ENCODE measurements at regions not wholly inside any gene's neighbourhood (a gene's known extent, or its start where the extent isn't known, plus 50 kb on each side); places are given as distances from the start of the nearest gene placed in this dataset.

DNA sequence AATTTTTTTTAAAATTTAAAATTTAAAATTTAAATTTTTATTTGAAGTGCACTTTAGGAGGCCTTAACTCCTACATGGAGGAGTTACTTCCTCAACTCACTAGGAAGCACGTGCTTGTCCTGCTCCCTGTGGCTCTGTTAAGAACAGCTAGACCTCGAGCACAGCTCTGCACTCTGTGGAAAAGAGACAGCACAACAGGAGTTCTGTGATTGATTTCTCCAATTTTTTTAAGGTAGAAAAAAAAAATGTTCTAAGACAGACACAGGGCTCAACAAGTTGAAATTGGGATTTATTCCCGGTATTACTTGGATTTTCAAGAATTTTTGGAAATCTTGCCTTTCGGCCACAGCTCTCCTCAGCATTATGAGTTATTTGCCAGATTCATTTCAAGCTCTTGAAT lies 356.6 kb upstream of the LYPLAL1 start:
- DNase-seq (ENCODE audit: low read depth in 3 of 3): no peak

DNA sequence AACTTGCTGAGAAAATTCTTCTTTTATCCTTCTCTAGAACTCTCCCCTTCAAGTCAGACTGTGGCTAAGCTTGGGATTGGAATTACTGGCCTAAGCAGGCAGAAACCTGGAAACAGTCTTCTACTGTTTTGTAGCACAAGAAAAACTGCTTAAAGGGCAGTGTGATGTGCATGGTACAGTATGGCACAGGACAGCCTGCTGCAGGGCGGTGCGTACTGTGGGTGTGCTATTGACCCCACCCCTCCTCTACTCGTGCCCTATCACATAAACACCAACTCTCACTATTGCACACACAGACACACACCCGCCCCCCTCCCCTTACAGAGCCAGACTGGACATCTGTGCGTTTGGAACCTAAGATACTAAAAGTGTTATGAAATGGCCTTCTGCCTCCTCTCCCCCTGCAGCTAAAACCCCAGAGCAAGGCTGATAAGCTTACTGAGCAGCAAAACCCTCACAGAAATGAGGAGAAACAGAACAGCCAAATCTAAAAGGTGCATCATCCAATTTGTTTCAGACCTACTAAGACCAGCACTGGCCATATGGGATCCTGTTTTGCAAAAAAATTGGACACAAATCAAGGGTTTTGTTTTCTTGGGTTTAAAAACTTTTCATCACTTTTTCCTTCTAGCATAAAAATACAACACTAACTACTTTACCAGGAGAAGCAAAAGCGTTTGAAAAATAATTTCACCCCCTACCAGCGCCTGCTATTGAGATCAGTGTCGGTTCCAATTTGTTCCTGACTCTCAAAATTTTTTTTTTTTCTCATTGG lies 355.8 kb upstream of the LYPLAL1 start:
- no peak for DNase-seq (ENCODE audit: low read depth in 3 of 3)

DNA sequence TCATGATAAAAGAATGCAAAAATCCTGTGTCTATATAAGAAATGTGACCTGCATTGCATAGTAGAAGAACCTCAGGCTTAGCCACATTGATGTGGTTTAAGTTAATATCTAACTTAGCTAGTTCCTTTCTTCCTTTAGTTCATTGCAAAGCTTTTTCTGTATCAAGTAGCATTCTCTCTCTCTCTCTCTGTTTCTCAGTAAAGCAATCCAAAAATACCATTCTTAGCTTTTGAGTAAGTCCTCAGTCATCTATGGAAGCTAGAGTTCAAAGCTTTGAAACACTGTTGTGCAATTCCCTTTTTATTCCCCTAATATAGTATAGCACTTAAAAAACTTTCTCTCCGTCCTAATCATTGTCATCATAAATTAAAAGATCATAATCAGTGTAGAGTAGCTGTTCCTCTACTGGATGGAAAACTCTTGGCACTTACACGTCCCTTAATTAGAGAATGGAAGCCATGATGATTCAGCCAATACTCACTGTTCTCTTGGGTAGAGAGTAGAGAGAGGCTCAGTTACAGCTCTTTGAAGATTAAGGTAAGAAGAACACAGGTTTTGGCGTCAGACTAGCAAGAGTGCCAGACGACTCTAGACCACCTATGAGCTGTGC lies 350.3 kb upstream of the LYPLAL1 start:
- no peak for DNase-seq (ENCODE audit: low read depth in 3 of 3)

DNA sequence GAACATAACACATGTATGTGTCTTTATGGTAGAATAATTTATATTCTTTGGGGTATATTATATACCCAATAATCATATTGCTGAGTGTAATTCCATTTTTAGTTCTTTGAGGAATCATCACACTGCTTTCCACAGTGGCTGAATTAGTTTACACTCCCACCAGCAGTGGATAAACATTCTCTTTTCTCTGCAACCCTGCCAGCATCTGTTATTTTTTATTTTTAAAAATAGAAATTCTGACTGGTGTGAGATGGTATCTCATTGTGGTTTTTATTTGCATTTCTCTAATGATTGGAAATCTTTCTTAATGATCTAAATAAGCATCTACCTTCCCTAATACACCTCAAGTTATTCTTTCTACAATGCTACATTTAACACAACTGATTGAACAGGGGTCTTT lies 346.2 kb upstream of the LYPLAL1 start:
- DNase-seq (ENCODE audit: low read depth in 3 of 3): no peak

DNA sequence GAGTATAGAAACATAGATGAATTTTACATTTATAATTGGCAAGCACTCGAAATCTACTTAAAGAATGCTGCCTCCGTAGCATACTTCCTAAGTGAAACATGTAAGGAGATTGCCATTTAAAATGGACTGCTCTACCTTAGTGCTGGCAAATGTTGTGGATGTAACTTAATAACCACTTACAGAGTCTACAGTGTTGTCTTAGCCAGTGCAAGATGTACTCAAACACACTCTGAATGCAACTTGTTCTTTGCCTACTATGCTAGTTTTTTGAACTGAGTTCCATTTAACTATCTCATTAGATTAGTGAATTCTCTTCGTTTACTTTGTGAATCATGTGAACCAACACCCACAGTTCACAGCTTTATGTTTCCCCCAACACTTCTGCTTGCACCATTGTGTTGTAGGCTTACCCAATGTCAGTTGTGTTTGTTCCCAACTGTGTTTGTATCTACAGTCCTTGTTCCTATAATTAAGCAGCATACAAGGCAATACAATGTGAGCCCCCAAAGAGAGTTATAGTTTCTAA lies 345.5 kb upstream of the LYPLAL1 start:
- DNase-seq (ENCODE audit: low read depth in 3 of 3): no peak

DNA sequence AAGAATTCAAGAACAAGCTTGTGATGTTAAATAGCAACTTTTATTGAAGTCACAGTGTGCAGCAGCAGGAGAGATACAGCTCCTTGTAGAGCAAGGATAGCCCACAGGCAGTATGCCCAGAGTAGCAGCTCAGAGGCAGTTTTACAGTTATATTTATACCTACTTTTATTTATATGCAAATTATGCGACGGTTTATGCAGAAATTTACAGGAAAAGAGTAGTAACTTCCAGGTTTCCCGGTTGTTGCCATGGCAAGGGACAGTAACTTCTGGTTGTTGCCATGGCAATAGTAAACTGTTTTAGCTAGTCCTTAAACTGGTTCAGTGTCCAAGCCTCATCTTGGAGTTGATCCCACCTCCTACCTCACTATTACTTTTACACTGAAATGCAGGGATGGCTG lies 344.6 kb upstream of the LYPLAL1 start:
- DNase-seq (ENCODE audit: low read depth in 3 of 3): no peak

DNA sequence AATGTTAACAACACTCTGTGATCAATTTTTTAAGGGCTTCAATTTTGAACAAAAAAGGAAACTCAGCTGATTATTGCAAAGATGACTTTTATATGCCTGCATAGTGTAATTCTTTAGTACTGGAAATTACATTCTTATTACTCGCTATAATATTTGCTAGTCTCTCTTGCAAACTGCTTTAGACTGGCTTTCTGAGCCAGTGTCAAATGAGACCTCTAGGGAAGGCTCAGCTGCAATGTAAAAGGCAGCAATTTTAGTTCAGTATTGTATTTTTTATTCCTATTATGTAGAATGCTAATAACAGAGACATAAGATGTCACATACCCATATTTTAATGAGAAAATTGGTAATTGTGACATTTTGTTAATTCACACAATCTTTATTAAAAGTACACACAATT lies 338.1 kb upstream of the LYPLAL1 start:
- DNase-seq (ENCODE audit: low read depth in 3 of 3): no peak

DNA sequence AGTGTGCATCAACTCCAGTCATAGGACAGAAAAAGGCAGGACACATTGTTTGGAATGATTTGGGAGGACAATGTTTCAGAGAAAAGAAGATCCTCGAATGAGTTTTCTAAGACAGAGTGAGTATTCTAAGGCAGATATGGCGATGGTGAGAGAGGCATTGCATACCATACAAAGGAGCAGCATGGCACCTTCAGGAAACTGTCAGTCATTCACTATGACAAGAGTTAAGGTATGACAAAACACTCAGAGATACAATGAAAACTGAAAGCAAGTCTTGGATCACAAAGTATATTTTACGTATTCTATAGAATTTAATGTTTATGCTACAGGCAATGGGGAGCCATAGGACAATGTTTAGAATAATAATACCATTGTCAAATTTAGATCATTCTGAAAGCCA lies 337.4 kb upstream of the LYPLAL1 start:
- no peak for DNase-seq (ENCODE audit: low read depth in 3 of 3)

DNA sequence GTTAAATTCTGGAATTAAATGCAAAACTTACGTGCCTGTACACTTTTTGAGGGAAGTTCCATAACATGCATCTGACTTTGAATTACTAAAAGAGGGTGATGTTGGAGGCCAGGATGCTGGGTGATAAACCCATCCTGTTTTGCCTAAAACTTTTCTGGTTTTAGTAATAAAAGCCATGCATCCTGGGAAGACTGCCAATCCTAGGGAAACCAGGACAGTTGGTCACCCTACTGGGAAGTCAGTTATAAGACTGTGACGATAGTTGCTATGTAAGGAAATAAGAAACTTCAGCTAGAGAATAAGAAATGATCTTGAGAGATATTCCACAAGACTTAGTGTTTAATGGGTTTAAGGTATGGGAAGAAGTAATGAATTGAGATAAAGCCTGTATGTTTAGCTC lies 336.6 kb upstream of the LYPLAL1 start:
- DNase-seq (ENCODE audit: low read depth in 3 of 3): no peak

DNA sequence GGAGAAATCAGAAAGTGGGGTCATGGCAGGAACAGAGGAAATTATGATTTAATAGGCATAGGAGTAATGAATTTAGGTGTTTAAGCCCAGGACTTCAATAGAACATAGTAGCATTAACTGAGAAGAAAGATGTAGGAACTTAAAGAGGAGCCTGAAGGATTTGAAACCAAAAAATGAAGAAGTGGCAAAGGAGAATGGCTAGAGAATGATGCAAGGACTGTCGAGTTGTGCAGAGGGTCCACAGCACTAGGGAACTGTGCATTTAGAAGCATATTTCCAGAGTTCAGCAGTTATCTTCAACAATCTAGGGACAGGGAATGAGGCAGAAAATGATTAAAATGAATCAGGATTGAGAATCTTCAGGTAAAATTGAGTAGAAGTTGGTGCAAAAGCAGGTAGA lies 328.1 kb upstream of the LYPLAL1 start:
- no peak for DNase-seq (ENCODE audit: low read depth in 3 of 3)

DNA sequence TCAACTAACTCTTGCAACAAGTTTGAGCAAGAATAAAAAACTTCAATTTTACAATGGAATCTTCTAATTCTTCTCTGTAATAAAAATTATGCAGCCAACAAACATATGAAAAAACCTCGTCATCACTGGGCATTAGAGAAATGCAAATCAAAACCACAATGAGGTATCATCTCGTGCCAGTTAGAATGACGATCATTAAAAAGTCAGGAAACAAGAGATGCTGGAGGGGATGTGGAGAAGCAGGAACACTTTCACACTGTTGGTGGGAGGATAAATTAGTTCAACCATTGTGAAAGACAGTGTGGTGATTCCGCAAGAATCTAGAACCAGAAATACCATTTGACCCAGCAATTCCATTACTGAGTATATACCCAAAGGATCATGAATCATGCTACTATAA lies 327.5 kb upstream of the LYPLAL1 start:
- no peak for DNase-seq (ENCODE audit: low read depth in 3 of 3)

DNA sequence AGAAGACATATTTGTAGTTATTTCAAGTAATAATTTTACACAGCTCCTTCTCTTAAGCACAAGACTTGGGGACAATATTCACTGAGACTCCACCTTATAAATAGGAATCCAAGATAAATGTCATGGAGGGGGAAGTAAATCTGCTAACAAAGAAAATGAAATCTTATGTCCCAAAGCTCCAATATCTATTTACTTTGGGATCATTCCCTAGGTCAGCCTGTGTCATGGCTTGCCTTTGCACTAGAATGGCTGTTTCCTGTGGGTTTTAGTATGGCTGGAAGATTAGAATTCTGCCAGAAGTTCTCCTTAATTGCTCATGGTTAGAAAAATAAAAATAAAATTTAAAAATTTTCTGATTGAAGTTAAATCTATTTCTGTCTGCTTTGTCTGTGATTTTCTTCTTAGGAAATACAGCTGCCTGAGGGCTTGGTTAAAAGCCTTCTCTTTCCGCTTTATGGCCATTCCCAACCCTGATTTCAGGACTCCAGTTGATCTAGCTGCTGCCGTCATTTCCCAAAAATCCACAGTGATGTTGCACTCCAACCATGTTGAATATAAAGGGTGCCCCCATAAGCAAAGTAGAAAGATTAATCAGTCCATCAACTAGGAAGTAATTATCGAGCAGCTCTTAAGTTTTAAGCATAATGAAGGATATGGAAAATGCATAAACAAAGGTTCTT lies 326.4 kb upstream of the LYPLAL1 start:
- no peak for DNase-seq (ENCODE audit: low read depth in 3 of 3)

DNA sequence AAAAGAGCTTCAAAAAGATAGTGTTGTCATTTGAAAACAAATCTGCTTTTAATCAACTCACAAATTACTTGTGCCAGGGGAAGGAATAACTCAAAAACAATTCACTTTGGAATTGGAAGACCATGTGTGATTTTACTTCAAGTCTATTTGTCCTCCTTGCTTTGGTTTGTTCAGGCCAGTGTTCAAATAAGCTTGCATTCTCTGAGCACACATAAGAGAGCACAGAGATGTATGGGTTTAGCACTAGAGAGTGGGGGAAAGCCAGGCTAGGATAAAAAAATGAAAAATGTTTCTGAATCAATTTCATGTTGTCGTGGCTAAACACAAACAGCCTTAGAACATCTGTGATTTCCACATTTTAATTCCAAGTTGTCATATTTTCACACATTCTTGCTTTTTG lies 325.7 kb upstream of the LYPLAL1 start:
- DNase-seq (ENCODE audit: low read depth in 3 of 3): no peak

DNA sequence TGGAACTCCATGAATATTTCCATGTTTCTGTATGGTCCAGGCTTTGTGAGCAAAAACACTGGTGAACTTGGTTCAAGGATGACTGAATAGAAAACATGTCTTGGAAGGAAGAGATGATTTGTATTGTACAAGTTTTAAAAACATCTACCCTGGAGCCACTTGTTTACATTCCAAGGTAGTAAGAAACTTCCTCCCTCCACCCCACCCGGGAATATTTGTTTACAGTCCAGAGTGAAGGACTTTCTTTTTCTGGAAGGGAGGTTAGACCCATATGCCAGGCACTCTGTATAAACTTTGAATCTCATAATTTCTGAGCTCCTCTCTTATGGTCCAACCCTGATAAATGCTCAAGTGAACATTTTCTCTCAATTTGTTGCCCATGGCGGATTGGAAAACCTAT lies 323.3 kb upstream of the LYPLAL1 start:
- DNase-seq (ENCODE audit: low read depth in 3 of 3): no peak

DNA sequence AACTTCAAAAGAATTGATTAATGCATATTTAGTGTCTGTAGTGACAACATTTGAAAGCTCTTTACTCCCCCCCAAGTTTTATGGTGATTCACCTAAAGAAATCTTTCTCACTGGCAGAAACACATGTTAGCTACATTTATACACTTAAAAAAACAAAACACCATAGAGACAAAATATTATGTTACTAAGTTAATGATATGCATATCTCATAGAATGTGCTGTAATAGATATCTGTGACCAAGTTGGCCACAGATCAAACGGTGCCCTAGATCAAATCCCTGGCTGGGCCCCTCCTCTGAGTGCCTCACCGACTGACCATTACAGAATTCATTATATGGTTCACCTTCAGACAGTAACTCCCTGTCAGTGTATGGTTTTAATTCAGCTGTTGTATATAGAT lies 322.1 kb upstream of the LYPLAL1 start:
- DNase-seq (ENCODE audit: low read depth in 3 of 3): no peak

DNA sequence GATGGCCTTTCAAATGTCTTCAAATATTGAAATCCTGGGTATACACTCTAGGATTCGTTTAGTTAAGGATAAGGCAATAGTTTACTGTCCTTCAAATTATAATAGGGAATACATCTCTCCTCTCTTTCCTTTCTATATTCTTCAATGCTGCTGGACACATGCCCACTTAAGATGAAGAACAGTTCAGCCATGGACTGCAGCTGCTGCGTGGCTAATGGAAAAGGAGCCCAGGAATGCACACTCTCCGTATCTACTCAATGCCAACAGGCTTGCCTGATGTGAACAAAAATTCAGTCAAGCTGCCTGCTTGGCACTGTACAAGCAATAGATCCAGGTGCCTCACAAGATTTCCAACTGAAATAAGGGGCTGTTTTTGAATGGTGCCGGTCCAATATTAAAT lies 321.2 kb upstream of the LYPLAL1 start:
- DNase-seq (ENCODE audit: low read depth in 3 of 3): no peak

DNA sequence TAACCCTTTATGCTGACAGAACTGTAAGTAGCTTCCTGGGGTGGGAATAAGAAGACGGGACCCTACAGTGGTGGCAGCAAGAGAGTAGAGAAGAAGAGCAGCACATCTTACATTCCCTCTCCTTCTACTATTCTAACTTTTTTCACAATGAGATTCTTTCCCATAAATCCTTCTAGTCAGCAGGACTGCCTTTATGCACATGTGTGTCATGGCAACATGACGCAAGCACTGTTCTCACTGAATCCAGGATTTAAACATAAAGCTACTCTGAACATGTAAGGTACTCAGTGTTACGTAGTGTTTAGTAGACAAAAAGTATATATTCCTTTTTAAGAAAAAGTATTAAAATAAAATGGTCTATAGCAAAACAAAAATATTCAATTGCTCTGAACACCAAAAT lies 309.7 kb upstream of the LYPLAL1 start:
- DNase-seq (ENCODE audit: low read depth in 3 of 3): no peak

DNA sequence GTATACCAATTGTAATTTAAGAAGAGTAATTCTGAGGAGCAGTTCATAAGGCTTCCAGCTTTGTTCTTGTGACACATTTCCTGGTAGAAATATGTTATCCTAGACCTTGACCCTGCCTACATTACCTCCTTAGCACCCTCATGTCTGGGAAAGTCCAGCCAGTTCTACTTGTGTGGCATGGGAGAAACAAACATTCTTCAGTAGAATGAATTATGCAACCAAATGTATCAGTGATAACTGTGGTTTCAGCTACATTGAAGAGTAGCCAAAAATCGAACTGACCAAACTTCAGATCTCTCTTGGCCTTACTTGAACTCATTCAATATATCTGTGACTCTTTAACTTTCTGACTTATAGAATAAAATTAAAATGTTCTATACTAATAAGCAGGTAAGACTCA lies 308.1 kb upstream of the LYPLAL1 start:
- DNase-seq (ENCODE audit: low read depth in 3 of 3): no peak

DNA sequence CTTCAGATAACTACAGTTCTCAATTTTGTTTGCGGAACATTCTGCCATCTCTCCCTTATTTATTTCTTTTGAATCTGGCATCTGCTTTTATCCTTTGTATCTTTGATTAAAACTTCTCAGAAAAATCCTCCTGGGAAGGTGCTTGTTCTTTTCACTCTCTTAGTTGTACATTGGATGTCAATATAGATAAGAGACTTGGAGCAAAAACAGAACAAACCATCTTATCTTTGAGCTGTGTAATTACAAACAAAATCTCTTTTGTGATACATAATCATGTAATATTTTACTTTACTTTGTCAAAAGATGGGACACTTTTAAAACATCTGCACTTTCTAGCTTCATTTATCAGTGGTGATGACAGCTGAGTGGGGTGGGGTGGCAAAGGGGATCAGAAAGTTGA lies 307.2 kb upstream of the LYPLAL1 start:
- no peak for DNase-seq (ENCODE audit: low read depth in 3 of 3)

DNA sequence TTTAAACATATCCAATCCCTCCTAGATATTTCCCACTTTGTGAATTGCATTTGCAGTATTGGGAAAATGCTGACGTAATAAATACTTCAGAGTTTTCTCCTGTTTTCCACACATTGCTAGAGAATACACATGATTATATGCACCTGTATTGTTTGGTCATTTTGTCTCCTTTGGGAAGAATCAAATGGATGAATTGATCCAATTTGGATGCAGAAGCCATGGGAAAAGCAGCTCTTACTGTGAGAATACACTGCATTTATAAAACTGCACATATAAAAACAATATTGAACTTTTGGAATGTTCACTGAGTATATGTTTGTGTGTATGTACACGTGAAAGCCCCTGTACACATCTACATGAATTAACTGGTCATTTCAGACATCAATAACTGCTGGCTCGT lies 306.6 kb upstream of the LYPLAL1 start:
- no peak for DNase-seq (ENCODE audit: low read depth in 3 of 3)

DNA sequence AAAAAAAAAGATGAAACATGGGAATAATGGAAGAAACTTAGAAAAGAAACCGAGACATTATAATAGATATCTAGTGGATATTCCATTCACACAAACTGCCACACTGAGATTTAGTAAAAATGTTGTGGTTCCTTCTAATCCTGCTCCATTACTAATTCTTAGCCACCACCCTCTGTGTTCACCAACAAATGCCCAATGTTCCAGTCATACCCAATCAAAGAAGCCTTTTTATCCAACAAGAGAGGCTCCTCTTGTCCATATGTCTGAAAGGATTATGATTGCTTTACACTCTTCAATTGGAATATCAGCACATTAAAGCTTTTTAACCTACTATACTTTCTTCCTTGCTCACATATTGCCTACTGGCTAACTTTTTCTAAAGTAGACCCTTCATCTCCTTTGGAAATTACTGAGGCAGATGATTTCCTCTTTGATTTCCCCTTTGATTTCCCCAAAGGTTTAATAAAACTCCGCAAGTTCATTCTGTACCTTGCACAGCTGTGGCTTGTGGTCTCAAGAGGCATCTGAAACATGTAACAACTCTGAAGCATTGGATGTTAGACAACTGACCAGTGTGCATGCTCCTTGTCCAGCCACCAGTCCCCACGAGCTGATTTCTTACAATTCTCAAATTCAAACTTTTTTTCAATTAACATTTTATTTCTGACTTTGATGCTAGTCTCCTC lies 305.6 kb upstream of the LYPLAL1 start:
- DNase-seq (ENCODE audit: low read depth in 3 of 3): no peak

DNA sequence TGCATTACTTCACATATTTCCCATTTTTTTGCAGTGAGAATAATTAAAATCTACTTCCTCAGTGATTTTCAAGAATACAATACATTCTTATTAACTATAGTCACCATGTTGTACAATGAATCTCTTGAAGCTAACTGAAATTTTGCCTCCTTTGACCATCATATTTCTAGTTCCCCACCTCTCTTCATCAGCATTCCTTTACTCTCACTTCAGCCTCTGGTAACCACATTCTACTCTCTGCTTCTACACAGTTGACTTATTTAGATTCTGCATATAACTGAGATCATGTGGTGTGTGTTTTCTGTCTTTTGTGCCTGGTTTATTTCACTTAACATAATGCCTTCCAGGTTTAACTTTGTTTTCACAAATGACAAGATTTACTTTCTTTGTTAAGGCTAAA lies 304.4 kb upstream of the LYPLAL1 start:
- DNase-seq (ENCODE audit: low read depth in 3 of 3): no peak

DNA sequence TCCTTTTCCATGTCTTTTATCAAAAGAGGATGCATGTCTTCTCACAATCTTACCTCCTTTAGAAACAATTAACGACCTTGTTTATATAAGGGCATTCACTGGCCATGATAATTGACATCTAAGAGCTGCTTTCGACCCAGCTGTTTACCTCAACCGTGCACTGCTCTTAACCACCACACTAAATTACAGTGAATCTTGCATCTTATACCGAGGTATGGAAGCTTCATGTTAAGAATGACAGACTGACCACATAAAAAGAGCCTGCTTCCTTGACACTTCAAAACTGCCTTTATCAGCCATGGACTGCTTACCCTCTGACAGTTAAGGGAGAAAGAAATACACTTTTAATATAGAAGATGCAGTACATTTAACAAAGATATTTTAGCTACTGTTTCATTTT lies 301.7 kb upstream of the LYPLAL1 start:
- no peak for DNase-seq (ENCODE audit: low read depth in 3 of 3)

All from stimulated activated CD4-positive, alpha-beta T cell treated with anti-CD3 and anti-CD28 coated beads, TNF-alpha, amount 100 ng/mL, for 4 hours (primary cell).